K562 (cell line): ENCODE measurements at regions not wholly inside any gene's neighbourhood (a gene's known extent, or its start where the extent isn't known, plus 50 kb on each side); places are given as distances from the start of the nearest gene placed in this dataset.

Source experiments
- ATAC-seq: fragments of 200-7000 bp; cut with Tn5 transposase; 3 replicates; pipeline ENCODE4 v1.9.1; 2020; ENCODE audit warnings: moderate library complexity
- BruUV-seq: library from RNA; stranded (reverse); fragments of 400-500 nt; replicated peaks from 2 replicates; lab custom pipeline; 2021; lab: Mats Ljungman, UMichigan
- CTCF ChIA-PET: fragments of 300-600 bp; formaldehyde crosslinking; extraction: SDS; loops from one replicate; lab custom pipeline; 2021; ENCODE audit warnings: low intra/inter-chr PET ratio; lab: Yijun Ruan, JAX
- POLR2A ChIA-PET: fragments of 300-600, 350-650 bp; sonication (Branson Sonifier 250); formaldehyde crosslinking; extraction: SDS; loops from one replicate; lab custom pipeline; 2021; ENCODE audit warnings: antibody characterized with exemption, inconsistent platforms; lab: Yijun Ruan, JAX
- DNase-seq, 4 experiments: peaks; one replicate each; pipeline versions ENCODE4 v3.0.0 to v3.0.0-alpha.2; 2011 to 2018; ENCODE audit warnings: low spot score in 3 of 4, mixed read lengths in 3 of 4; ENCODE audit errors: extremely low read depth in 1 of 4
- FAIRE-seq: peaks from 2 replicates; lab custom pipeline; 2011; peaks lifted over from hg19 to GRCh38; lab: Jason Lieb, UNC
- H2AFZ ChIP-seq: 2 replicates; pipeline ENCODE4 v1.6.0; 2011; ENCODE audit warnings: low read depth, low read length, control low read depth, inconsistent platforms
- H3K27ac ChIP-seq: fragments of 200-600 bp; 3 replicates; pipeline ENCODE4 v1.8.0; 2011; ENCODE audit warnings: low read depth, mild to moderate bottlenecking, control low read depth, inconsistent platforms, low read length, moderate library complexity, mixed read lengths; ENCODE audit errors: extremely low read depth
- H3K27me3 ChIP-seq, 2 experiments: fragments of 300-600 bp in 1 of 2; 2 replicates in 1 of 2; 3 replicates in 1 of 2; pipeline versions ENCODE4 v1.6.0 to v1.8.0; 2011; ENCODE audit warnings: inconsistent platforms in 2 of 2, low read length in 2 of 2, mild to moderate bottlenecking in 1 of 2, mixed read lengths in 1 of 2, moderate library complexity in 1 of 2; ENCODE audit not compliant: control insufficient read depth in 2 of 2, insufficient read depth in 2 of 2
- H3K36me3 ChIP-seq: fragments of 300-600 bp; 3 replicates; pipeline ENCODE4 v1.8.0; 2011; ENCODE audit warnings: mild to moderate bottlenecking, low read length, inconsistent platforms; ENCODE audit not compliant: control insufficient read depth, insufficient read depth
- H3K4me1 ChIP-seq, 2 experiments: fragments of 200-600 bp in 1 of 2; replicated peaks in 1 of 2; 2 replicates in 1 of 2; 3 replicates in 1 of 2; pipeline versions ENCODE4 v1.5.1 to v1.8.0; 2011; ENCODE audit warnings: inconsistent platforms in 2 of 2, low read length in 2 of 2, mild to moderate bottlenecking in 1 of 2, mixed read lengths in 1 of 2, moderate library complexity in 1 of 2; ENCODE audit not compliant: control insufficient read depth in 2 of 2, insufficient read depth in 2 of 2
- H3K4me2 ChIP-seq: 2 replicates; pipeline ENCODE4 v1.6.1; 2011; ENCODE audit warnings: low read length, control low read depth, inconsistent platforms, mixed read lengths; ENCODE audit not compliant: insufficient read depth
- H3K4me3 ChIP-seq: fragments of 200-600 bp; sonication (generic), shearing (Covaris generic); 2 replicates; pipeline ENCODE4 v1.5.1; 2016; ENCODE audit warnings: control low read depth, inconsistent platforms
- H3K79me2 ChIP-seq: fragments of 200-600 bp; 3 replicates; pipeline ENCODE4 v1.8.0; 2011; ENCODE audit warnings: low read length, inconsistent platforms; ENCODE audit not compliant: control insufficient read depth, insufficient read depth
- H3K9ac ChIP-seq, 2 experiments: 2 replicates each; pipeline versions ENCODE4 v1.6.0 to v1.6.1; 2011; ENCODE audit warnings: low read depth in 2 of 2, low read length in 2 of 2, control low read depth in 1 of 2, inconsistent platforms in 1 of 2, mild to moderate bottlenecking in 1 of 2, mixed read lengths in 1 of 2; ENCODE audit not compliant: insufficient read depth in 1 of 2
- H3K9me1 ChIP-seq: one replicate; pipeline ENCODE4 v1.6.0; 2011; ENCODE audit warnings: inconsistent platforms, mild to moderate bottlenecking, low read length, moderate library complexity; ENCODE audit not compliant: control insufficient read depth, insufficient read depth
- H3K9me3 ChIP-seq: replicated peaks from 2 replicates; pipeline ENCODE4 v1.5.1; 2011; ENCODE audit warnings: low read depth, low read length, inconsistent platforms; ENCODE audit not compliant: control insufficient read depth, insufficient read depth
- H4K20me1 ChIP-seq: replicated peaks from 2 replicates; pipeline ENCODE4 v1.6.1; 2011; ENCODE audit warnings: low read length, inconsistent platforms, mixed read lengths; ENCODE audit not compliant: control insufficient read depth, insufficient read depth
- BACH1 ChIP-seq: fragments of 200-800 bp; sonication (Bioruptor generic); IDR thresholded peaks from 2 replicates; pipeline ENCODE4 v1.6.1; 2016; ENCODE audit warnings: missing genetic modification characterization, missing compliant biosample characterization
- BRD4 ChIP-seq: fragments of 200-600 bp; sonication (generic); IDR thresholded peaks from 2 replicates; pipeline ENCODE4 v1.6.1; 2017; ENCODE audit warnings: inconsistent platforms
- C11orf30 ChIP-seq: fragments of 450-650 bp; IDR thresholded peaks from 2 replicates; pipeline ENCODE4 v1.6.1; 2016; ENCODE audit warnings: low read depth, mild to moderate bottlenecking
- FOSL1 ChIP-seq: fragments of 200-800 bp; sonication (Bioruptor generic); conservative IDR thresholded peaks from 2 replicates; pipeline ENCODE4 v1.6.1; 2016; ENCODE audit warnings: missing genetic modification characterization, missing compliant biosample characterization
- HMG20B ChIP-seq: fragments of 250-450 bp; sonication (Bioruptor Pico); IDR thresholded peaks from 2 replicates; pipeline ENCODE4 v1.5.0; 2021; ENCODE audit warnings: mild to moderate bottlenecking
- IRF2 ChIP-seq: sonication (generic); formaldehyde crosslinking; IDR thresholded peaks from 2 replicates; pipeline ENCODE4 v1.8.1; 2022; ENCODE audit warnings: mild to moderate bottlenecking, missing genetic modification reagents
- JUND ChIP-seq, 2 experiments: IDR thresholded peaks; 2 replicates in 1 of 2; 3 replicates in 1 of 2; pipeline ENCODE4 v1.6.1; 2011; ENCODE audit warnings: borderline replicate concordance in 2 of 2, low read depth in 2 of 2, low read length in 2 of 2, improper control_type of control experiment in 1 of 2, missing biosample characterization in 1 of 2, missing genetic modification characterization in 1 of 2, missing genetic modification reagents in 1 of 2
- NR2C1 ChIP-seq, 2 experiments: fragments of 450-650 bp; IDR thresholded peaks; 2 replicates each; pipeline ENCODE4 v1.6.1; 2017; ENCODE audit warnings: mild to moderate bottlenecking in 2 of 2, antibody characterized with exemption in 1 of 2, inconsistent platforms in 1 of 2, missing compliant biosample characterization in 1 of 2, missing genetic modification characterization in 1 of 2
- ZNF175 ChIP-seq: fragments of 200-800 bp; sonication (Bioruptor generic); IDR thresholded peaks from 2 replicates; pipeline ENCODE4 v1.6.1; 2016; ENCODE audit warnings: low read depth, mild to moderate bottlenecking, missing genetic modification characterization, missing compliant biosample characterization
- ZNF584 ChIP-seq: fragments of 200-800 bp; sonication (Bioruptor generic); IDR thresholded peaks from 2 replicates; pipeline ENCODE4 v1.6.1; 2016; ENCODE audit warnings: low read depth, mild to moderate bottlenecking, missing genetic modification characterization, missing compliant biosample characterization
- ZNF589 ChIP-seq: fragments of 200-800 bp; sonication (Bioruptor generic); IDR thresholded peaks from 2 replicates; pipeline ENCODE4 v1.6.1; 2016; ENCODE audit warnings: low read depth, missing genetic modification characterization, missing compliant biosample characterization
- WGBS: fragments of 100-300 bp; shearing (Covaris generic); methylation state at CpG from one replicate; pipeline ENCODE4 v1.1.6; 2016; ENCODE audit warnings: low coverage, mixed read lengths; ENCODE audit not compliant: insufficient coverage; ENCODE audit errors: missing lambda C conversion rate; 5-methylcytosine and 5-hydroxymethylcytosine counted together
- in situ Hi-C: fragments of 300-500 bp; cut with MboI; formaldehyde crosslinking; loops from 4 replicates; pipeline ENCODE4 v1.15.0; 2018; ENCODE audit warnings: inconsistent platforms, mixed read lengths
- intact Hi-C: fragments of 100-400 bp; cut with micrococcal nuclease; formaldehyde crosslinking; loops from 2 replicates; pipeline ENCODE4 v1.14.2; 2022
- TF ChIP-seq, protein P1 (sequence below), 2 experiments: fragments of 450-650 bp; IDR thresholded peaks; 2 replicates each; pipeline ENCODE4 v1.6.1; 2016; ENCODE audit warnings: mild to moderate bottlenecking in 2 of 2, borderline replicate concordance in 1 of 2, low read depth in 1 of 2, moderate library complexity in 1 of 2

DNA sequence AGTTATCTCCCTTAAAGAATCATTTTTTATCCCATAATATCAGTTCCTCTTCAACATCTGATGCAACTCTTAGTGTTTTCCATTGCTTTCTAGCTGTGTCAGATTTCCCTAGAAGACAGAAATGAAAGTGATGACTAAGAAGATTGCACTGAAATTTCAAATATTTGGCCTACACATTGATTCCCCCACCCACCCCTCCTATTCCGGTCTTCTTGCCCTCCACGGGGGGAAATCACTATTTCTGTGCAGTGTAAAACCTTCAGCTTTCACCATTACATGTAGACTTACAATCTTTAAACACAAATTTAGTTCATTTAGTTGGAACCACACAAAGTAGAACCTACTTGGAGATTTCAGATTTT is 63.7 kb upstream of the IL6 start:
- POLR2A ChIA-PET, result interaction anchor here (1.1 kb wide), 2 partner anchors 38 to 103 kb away, joined by 3 read pairs; no protein-coding TSS in a partner anchor
- Histone ChIP-seq H3K4me3 (no peak overlapping the region), H3K4me2 (no peak overlapping the region)
- TF ChIP-seq, protein P1, sequence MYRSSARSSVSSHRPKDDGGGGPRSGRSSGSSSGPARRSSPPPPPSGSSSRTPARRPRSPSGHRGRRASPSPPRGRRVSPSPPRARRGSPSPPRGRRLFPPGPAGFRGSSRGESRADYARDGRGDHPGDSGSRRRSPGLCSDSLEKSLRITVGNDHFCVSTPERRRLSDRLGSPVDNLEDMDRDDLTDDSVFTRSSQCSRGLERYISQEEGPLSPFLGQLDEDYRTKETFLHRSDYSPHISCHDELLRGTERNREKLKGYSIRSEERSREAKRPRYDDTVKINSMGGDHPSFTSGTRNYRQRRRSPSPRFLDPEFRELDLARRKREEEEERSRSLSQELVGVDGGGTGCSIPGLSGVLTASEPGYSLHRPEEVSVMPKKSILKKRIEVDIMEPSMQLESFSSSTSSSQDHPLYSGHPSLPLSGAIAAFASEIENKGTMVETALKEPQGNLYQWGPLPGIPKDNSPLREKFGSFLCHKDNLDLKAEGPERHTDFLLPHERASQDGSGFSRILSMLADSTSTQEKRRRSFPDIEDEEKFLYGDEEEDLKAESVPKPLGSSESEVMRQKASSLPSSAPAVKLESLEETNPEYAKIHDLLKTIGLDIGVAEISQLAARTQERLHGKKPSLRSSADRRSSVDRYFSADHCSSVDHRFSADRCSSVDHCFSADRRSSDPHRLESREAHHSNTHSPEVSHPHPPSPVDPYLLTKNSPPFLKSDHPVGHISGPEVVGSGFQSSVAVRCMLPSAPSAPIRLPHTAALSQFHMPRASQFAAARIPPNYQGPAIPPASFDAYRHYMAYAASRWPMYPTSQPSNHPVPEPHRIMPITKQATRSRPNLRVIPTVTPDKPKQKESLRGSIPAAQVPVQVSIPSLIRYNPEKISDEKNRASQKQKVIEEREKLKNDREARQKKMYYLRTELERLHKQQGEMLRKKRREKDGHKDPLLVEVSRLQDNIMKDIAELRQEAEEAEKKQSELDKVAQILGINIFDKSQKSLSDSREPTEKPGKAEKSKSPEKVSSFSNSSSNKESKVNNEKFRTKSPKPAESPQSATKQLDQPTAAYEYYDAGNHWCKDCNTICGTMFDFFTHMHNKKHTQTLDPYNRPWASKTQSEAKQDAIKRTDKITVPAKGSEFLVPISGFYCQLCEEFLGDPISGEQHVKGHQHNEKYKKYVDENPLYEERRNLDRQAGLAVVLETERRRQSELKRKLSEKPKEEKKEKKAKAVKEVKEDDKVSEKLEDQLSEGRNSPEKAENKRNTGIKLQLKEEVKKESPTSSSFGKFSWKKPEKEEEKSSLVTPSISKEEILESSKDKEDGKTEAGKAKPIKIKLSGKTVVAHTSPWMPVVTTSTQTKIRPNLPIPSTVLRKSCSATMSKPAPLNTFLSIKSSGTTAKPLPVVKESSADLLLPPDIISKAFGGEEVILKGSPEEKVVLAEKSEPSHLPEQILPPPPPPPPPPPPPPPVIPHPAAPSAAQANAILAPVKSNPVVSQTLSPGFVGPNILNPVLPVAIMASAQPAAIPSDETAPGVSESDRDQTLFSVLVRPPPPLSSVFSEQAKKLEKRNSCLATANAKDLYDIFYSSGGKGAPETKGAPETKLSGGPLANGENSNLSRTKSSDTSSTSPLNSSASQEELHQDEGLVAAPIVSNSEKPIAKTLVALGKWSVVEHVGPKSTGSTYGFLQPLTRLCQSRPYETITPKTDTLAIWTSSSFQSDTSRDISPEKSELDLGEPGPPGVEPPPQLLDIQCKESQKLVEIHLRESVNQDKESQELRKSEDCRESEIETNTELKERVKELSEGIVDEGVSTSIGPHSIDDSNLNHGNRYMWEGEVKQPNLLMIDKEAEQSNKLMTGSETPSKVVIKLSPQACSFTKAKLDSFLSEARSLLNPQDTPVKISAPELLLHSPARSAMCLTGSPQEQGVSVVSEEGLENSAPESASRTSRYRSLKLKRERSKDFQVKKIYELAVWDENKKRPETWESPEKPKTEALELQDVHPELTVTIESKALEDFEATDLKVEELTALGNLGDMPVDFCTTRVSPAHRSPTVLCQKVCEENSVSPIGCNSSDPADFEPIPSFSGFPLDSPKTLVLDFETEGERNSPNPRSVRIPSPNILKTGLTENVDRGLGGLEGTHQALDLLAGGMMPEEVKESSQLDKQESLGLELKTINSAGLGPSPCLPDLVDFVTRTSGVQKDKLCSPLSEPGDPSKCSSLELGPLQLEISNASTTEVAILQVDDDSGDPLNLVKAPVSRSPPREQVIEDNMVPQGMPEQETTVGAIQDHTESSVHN (IDR thresholded peaks at IDR 0.05; ENCODE audit: borderline replicate concordance in 1 of 2, low read depth in 1 of 2), result peak in 1 of 2 experiments; percentile 48; a peak in 1 of 4 replicates
- TF ChIP-seq HMG20B (CRISPR knock-in tag) (no peak), IRF2 (CRISPR knock-in tag) (no peak), ZNF584 (0 out of 2 replicates have a peak, but pooled peaks have one; percentile 68), ZNF589 (peak; percentile 85), JUND (IDR thresholded peaks at IDR 0.05; ENCODE audit: borderline replicate concordance, low read depth, low read length) (peak; percentile 31; the same call in 1 of the 2 replicates), JUND (tag; IDR thresholded peaks at IDR 0.05; ENCODE audit: borderline replicate concordance, low read depth, low read length) (no peak), BACH1 (tag) (peak; percentile 84; the same call in 1 of the 2 replicates), C11orf30 (peak; percentile 80), BRD4 (no peak), NR2C1 (IDR thresholded peaks at IDR 0.05) (no peak), NR2C1 (tag; IDR thresholded peaks at IDR 0.05) (peak; percentile 5; the same call in 1 of the 2 replicates), ZNF175 (CRISPR knock-in tag) (peak; percentile 51; the same call in 1 of the 2 replicates), FOSL1 (tag) (peak; percentile 73)

More for the DNA sequence above, 63.7 kb upstream of the IL6 start:
- in situ Hi-C loops (no loop called here), intact Hi-C loops (loop anchor here (5.0 to 10.0 kb wide), 2 partner anchors 101 to 191 kb away; no protein-coding TSS in a partner anchor)
- CTCF ChIA-PET, result no interaction called here
- DNase-seq (no peak), FAIRE-seq (no peak), ATAC-seq (no peak)
- Histone ChIP-seq H4K20me1 (no peaks in the 10 kb centered on the region), H3K4me1 (peaks cover 20 to 56% of the 10 kb centered on the region in 2 experiments), H3K9me3 (no peaks in the 10 kb centered on the region), H2AFZ (no peak overlapping the region), H3K9ac (no peak overlapping the region), H3K36me3 (peaks cover 29% of the 10 kb centered on the region; the same call in 1 of the 3 replicates), H3K79me2 (peaks cover 33% of the 10 kb centered on the region), H3K27ac (no peak overlapping the region), H3K9me1 (no peaks in the 10 kb centered on the region), H3K27me3 (no peaks in the 10 kb centered on the region)
- WGBS, result 53% methylated on average over 2 of the region's 2 CpGs
- BruUV-seq, result no TSS peak
